ENCODE measurements at regions not wholly inside any gene's neighbourhood (a gene's known extent, or its start where the extent isn't known, plus 50 kb on each side); places are given as distances from the start of the nearest gene placed in this dataset.
A peak's percentile ranks its signal among the peaks of the same experiment; 100 is the strongest.

- Histone ChIP-seq H3K4me3 (ENCODE audit: low read depth, low read length) (no peak overlapping the region), H3K9me3 (ENCODE audit: insufficient read depth, low read depth, low read length) (no peaks in the 10 kb centered on the region), H3K9ac (ENCODE audit: low read length) (no peak overlapping the region), H3K23ac (ENCODE audit: low read length) (no peak overlapping the region), H3K14ac (ENCODE audit: low read length) (no peak overlapping the region), H3K27ac (ENCODE audit: low read depth, low read length) (no peak overlapping the region), H4K91ac (ENCODE audit: low read depth, low read length) (no peak overlapping the region), H2AFZ (ENCODE audit: insufficient read depth, low read length, poor library complexity) (no peak overlapping the region), H3K79me1 (ENCODE audit: low read length) (no peaks in the 10 kb centered on the region), H3K4ac (ENCODE audit: low read depth, low read length) (no peak overlapping the region), H3K18ac (ENCODE audit: low read length) (no peak overlapping the region), H2BK5ac (ENCODE audit: low read depth, low read length, poor library complexity) (no peak overlapping the region), H3K79me2 (ENCODE audit: control insufficient read depth, insufficient read depth, low read length, poor library complexity) (no peaks in the 10 kb centered on the region), H3K27me3 (ENCODE audit: insufficient read depth, low read length) (no peaks in the 10 kb centered on the region), H2BK12ac (ENCODE audit: low read length) (no peak overlapping the region), H2AK5ac (ENCODE audit: low read length) (no peak overlapping the region), H3K4me1 (ENCODE audit: control insufficient read depth in 1 of 2, insufficient read depth in 2 of 2, low read length in 2 of 2) (no peaks in the 10 kb centered on the region), H2BK120ac (ENCODE audit: insufficient read depth, low read length, poor library complexity) (no peak overlapping the region), H3K36me3 (ENCODE audit: control insufficient read depth in 1 of 2, insufficient read depth in 2 of 2, low read length in 2 of 2) (no peaks in the 10 kb centered on the region), H3K4me2 (ENCODE audit: low read length) (no peak overlapping the region), H4K12ac (ENCODE audit: low read depth, low read length) (no peak overlapping the region), H4K8ac (ENCODE audit: low read depth, low read length) (no peak overlapping the region)
- DNase-seq: peak; percentile 51 to 90
Observed at GRCh38 chr9:108617676-108618075, 238.1 kb downstream of the ACTL7B start.

- Histone ChIP-seq H3K14ac (ENCODE audit: low read length) (no peak overlapping the region), H4K91ac (ENCODE audit: low read depth, low read length) (no peak overlapping the region), H3K27me3 (ENCODE audit: insufficient read depth, low read length) (no peaks in the 10 kb centered on the region), H3K27ac (ENCODE audit: low read depth, low read length) (no peak overlapping the region), H3K79me2 (ENCODE audit: control insufficient read depth, insufficient read depth, low read length, poor library complexity) (no peaks in the 10 kb centered on the region), H2BK5ac (ENCODE audit: low read depth, low read length, poor library complexity) (no peak overlapping the region), H2BK120ac (ENCODE audit: insufficient read depth, low read length, poor library complexity) (no peak overlapping the region), H3K4ac (ENCODE audit: low read depth, low read length) (no peak overlapping the region), H3K36me3 (ENCODE audit: control insufficient read depth in 1 of 2, insufficient read depth in 2 of 2, low read length in 2 of 2) (no peaks in the 10 kb centered on the region), H2BK12ac (ENCODE audit: low read length) (no peak overlapping the region), H4K8ac (ENCODE audit: low read depth, low read length) (no peak overlapping the region), H3K4me2 (ENCODE audit: low read length) (no peak overlapping the region), H3K4me1 (ENCODE audit: control insufficient read depth in 1 of 2, insufficient read depth in 2 of 2, low read length in 2 of 2) (no peaks in the 10 kb centered on the region), H3K18ac (ENCODE audit: low read length) (no peak overlapping the region), H3K23ac (ENCODE audit: low read length) (no peak overlapping the region), H3K79me1 (ENCODE audit: low read length) (no peaks in the 10 kb centered on the region), H2AK5ac (ENCODE audit: low read length) (no peak overlapping the region), H3K4me3 (ENCODE audit: low read depth, low read length) (no peak overlapping the region), H4K12ac (ENCODE audit: low read depth, low read length) (no peak overlapping the region), H3K9me3 (ENCODE audit: insufficient read depth, low read depth, low read length) (no peaks in the 10 kb centered on the region), H2AFZ (ENCODE audit: insufficient read depth, low read length, poor library complexity) (no peak overlapping the region), H3K9ac (ENCODE audit: low read length) (no peak overlapping the region)
- no CpG with 5 or more reads among the region's 1 CpG for WGBS (ENCODE audit: extremely low coverage, insufficient coverage, insufficient read length)
- no peak for DNase-seq
Observed at GRCh38 chr9:108615152-108615551, 240.6 kb downstream of the ACTL7B start.

GRCh38 chr9:108612513-108612912 is 243.3 kb downstream of the ACTL7B start:
- Histone ChIP-seq H3K79me1 (ENCODE audit: low read length) (no peaks in the 10 kb centered on the region), H2BK12ac (ENCODE audit: low read length) (no peak overlapping the region), H4K12ac (ENCODE audit: low read depth, low read length) (no peak overlapping the region), H3K18ac (ENCODE audit: low read length) (no peak overlapping the region), H3K9me3 (ENCODE audit: insufficient read depth, low read depth, low read length) (no peaks in the 10 kb centered on the region), H4K8ac (ENCODE audit: low read depth, low read length) (no peak overlapping the region), H3K23ac (ENCODE audit: low read length) (no peak overlapping the region), H3K9ac (ENCODE audit: low read length) (no peak overlapping the region), H3K27ac (ENCODE audit: low read depth, low read length) (no peak overlapping the region), H3K14ac (ENCODE audit: low read length) (no peak overlapping the region), H3K79me2 (ENCODE audit: control insufficient read depth, insufficient read depth, low read length, poor library complexity) (no peaks in the 10 kb centered on the region), H3K4ac (ENCODE audit: low read depth, low read length) (no peak overlapping the region), H3K36me3 (ENCODE audit: control insufficient read depth in 1 of 2, insufficient read depth in 2 of 2, low read length in 2 of 2) (no peaks in the 10 kb centered on the region), H3K4me2 (ENCODE audit: low read length) (no peak overlapping the region), H3K4me1 (ENCODE audit: control insufficient read depth in 1 of 2, insufficient read depth in 2 of 2, low read length in 2 of 2) (no peaks in the 10 kb centered on the region), H4K91ac (ENCODE audit: low read depth, low read length) (no peak overlapping the region), H2AK5ac (ENCODE audit: low read length) (no peak overlapping the region), H2BK120ac (ENCODE audit: insufficient read depth, low read length, poor library complexity) (no peak overlapping the region), H3K4me3 (ENCODE audit: low read depth, low read length) (no peak overlapping the region), H2BK5ac (ENCODE audit: low read depth, low read length, poor library complexity) (no peak overlapping the region), H2AFZ (ENCODE audit: insufficient read depth, low read length, poor library complexity) (no peak overlapping the region), H3K27me3 (ENCODE audit: insufficient read depth, low read length) (no peaks in the 10 kb centered on the region)
- WGBS (ENCODE audit: extremely low coverage, insufficient coverage, insufficient read length): no CpG with 5 or more reads among the region's 2 CpGs
- no peak for DNase-seq

- H2BK5ac ChIP-seq (ENCODE audit: low read depth, low read length, poor library complexity): no peak overlapping the region
- H3K27ac ChIP-seq (ENCODE audit: low read depth, low read length): no peak overlapping the region
- H4K12ac ChIP-seq (ENCODE audit: low read depth, low read length): no peak overlapping the region
- no peak overlapping the region for H2BK120ac ChIP-seq (ENCODE audit: insufficient read depth, low read length, poor library complexity)
- H3K79me1 ChIP-seq (ENCODE audit: low read length): no peaks in the 10 kb centered on the region
- no peaks in the 10 kb centered on the region for H3K79me2 ChIP-seq (ENCODE audit: control insufficient read depth, insufficient read depth, low read length, poor library complexity)
- H3K4me3 ChIP-seq (ENCODE audit: low read depth, low read length): no peak overlapping the region
- no peaks in the 10 kb centered on the region for H3K9me3 ChIP-seq (ENCODE audit: insufficient read depth, low read depth, low read length)
- H3K18ac ChIP-seq (ENCODE audit: low read length): no peak overlapping the region
- no CpG with 5 or more reads among the region's 2 CpGs for WGBS (ENCODE audit: extremely low coverage, insufficient coverage, insufficient read length)
- H3K23ac ChIP-seq (ENCODE audit: low read length): no peak overlapping the region
- no peaks in the 10 kb centered on the region for H3K4me1 ChIP-seq (ENCODE audit: control insufficient read depth in 1 of 2, insufficient read depth in 2 of 2, low read length in 2 of 2)
- no peaks in the 10 kb centered on the region for H3K36me3 ChIP-seq (ENCODE audit: control insufficient read depth in 1 of 2, insufficient read depth in 2 of 2, low read length in 2 of 2)
- no peak overlapping the region for H2AFZ ChIP-seq (ENCODE audit: insufficient read depth, low read length, poor library complexity)
- no peak overlapping the region for H2AK5ac ChIP-seq (ENCODE audit: low read length)
- no peak overlapping the region for H4K91ac ChIP-seq (ENCODE audit: low read depth, low read length)
- H3K14ac ChIP-seq (ENCODE audit: low read length): no peak overlapping the region
- no peak for DNase-seq
- H3K9ac ChIP-seq (ENCODE audit: low read length): no peak overlapping the region
- no peak overlapping the region for H3K4me2 ChIP-seq (ENCODE audit: low read length)
- no peaks in the 10 kb centered on the region for H3K27me3 ChIP-seq (ENCODE audit: insufficient read depth, low read length)
- no peak overlapping the region for H2BK12ac ChIP-seq (ENCODE audit: low read length)
- no peak overlapping the region for H4K8ac ChIP-seq (ENCODE audit: low read depth, low read length)
- H3K4ac ChIP-seq (ENCODE audit: low read depth, low read length): no peak overlapping the region
Observed at GRCh38 chr9:108609897-108610253, 245.9 kb downstream of the ACTL7B start.
